22Rv1 (cell line): ENCODE measurements at regions not wholly inside any gene's neighbourhood (a gene's known extent, or its start where the extent isn't known, plus 50 kb on each side); places are given as distances from the start of the nearest gene placed in this dataset.
A peak's percentile ranks its signal among the peaks of the same experiment; 100 is the strongest.
"Not testable (repeated sequence)": the region's sequence is repeated elsewhere in the genome, so short reads cannot be mapped to it uniquely, and the experiment has no call there.

Experiments
- H3K27ac ChIP-seq: fragments of 450-650 bp; 2 replicates; pipeline ENCODE4 v1.5.1; 2017
- ZFX ChIP-seq: fragments of 450-650 bp; IDR thresholded peaks from 2 replicates; pipeline ENCODE4 v1.6.1; 2017; ENCODE audit warnings: antibody characterized with exemption, borderline replicate concordance
- TF ChIP-seq, protein P1 (sequence below): fragments of 450-650 bp; IDR thresholded peaks from 2 replicates; pipeline ENCODE4 v1.5.1; 2017; ENCODE audit warnings: mild to moderate bottlenecking

DNA sequence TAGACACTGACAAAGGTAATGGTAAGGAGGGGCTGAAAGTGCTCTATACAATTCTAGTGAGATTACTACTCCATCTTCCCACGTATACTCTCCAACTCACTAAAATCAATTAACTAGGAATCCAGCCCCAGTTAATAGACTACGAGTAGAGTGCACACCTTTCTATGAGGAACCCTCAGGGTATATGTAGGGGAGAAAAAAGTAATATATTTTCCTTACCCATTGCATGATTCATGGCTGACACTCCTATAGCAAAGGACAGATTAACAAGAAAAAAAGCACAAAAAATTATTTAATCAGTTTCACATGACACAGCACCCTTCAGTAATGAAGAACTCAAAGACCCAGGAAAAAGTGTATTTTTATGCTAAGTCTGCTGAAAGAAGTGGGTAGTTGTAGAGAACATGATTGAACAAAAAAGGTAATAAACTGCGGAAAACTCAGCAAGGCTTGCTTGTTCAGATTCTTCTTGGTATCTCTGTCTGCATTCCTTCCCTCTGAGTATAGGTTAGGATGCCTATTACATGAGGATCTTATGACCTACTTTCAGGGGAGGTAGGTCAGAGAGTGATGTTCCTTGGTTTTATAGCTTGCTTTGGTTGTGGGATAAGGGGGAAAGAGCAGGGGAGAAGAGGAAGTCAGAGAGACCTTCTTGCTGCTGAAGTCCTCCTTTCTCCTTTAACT, 342.0 kb upstream of the DLGAP1 start:
- H3K27ac ChIP-seq, result no peak overlapping the region
- TF ChIP-seq, protein P1, sequence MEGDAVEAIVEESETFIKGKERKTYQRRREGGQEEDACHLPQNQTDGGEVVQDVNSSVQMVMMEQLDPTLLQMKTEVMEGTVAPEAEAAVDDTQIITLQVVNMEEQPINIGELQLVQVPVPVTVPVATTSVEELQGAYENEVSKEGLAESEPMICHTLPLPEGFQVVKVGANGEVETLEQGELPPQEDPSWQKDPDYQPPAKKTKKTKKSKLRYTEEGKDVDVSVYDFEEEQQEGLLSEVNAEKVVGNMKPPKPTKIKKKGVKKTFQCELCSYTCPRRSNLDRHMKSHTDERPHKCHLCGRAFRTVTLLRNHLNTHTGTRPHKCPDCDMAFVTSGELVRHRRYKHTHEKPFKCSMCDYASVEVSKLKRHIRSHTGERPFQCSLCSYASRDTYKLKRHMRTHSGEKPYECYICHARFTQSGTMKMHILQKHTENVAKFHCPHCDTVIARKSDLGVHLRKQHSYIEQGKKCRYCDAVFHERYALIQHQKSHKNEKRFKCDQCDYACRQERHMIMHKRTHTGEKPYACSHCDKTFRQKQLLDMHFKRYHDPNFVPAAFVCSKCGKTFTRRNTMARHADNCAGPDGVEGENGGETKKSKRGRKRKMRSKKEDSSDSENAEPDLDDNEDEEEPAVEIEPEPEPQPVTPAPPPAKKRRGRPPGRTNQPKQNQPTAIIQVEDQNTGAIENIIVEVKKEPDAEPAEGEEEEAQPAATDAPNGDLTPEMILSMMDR, result no peak
- TF ChIP-seq ZFX, result no peak

DNA sequence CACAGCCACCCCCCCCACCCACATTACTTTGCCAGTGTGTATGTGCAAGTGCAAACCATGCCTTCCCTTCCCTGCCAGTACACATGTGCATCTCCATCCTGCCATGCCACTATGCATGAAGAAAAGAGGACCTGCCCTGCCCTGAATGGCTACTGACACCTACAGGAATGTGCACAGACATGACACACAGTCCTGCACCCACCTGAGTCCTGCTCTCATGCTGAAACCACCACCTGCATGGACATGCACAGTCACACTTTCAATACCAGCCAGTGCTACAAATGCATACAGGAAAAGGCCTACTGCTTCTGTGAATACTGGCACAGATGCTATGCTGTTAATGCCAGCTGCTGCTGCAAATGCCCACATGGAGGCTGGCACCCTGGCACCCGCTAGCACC, 334.4 kb upstream of the DLGAP1 start:
- no peak overlapping the region for H3K27ac ChIP-seq
- TF ChIP-seq, protein P1, result no peak
- no peak for TF ChIP-seq ZFX

DNA sequence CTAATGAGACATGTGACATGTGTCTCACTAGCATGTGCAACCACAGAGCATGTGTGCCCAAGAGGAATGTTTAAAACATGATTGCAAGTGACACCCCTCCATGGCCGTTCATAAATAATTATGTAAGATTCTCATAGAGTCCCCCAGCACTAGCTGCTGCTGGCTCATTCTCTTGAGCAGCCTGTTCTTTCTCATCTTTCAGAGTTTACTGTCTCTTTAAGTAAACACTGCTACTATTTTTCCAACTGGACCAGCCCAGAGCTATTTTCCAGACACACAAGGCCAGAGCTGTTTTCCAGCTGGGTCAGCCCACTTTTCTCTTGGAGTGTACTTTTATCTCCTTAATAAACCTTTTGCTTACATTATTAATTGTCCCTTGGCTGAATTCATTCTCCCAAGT, 326.8 kb upstream of the DLGAP1 start:
- TF ChIP-seq, protein P1, result no peak
- TF ChIP-seq ZFX, result no peak
- no peak overlapping the region for H3K27ac ChIP-seq

DNA sequence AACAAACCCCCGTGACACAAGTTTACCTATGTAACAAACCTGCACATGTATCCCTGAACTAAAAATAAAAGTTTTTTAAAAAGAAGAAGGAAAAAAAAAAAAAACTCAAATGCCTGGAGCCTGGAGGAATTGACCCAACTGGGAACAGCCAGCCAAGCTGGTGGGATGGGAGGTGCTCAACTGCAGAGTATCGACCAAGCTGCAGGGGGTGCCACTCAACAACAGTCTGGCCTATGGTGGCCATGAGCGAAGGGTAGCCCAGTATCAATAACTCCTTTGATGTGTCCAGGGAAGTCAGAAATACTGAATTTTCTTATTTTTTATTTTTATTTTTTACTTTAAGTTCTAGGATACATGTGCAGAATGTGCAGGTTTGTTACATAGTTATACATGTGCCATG, 310.3 kb upstream of the DLGAP1 start:
- no peak overlapping the region for H3K27ac ChIP-seq
- TF ChIP-seq, protein P1, result 0 out of 2 replicates have a peak, but pooled peaks have one; percentile 6
- no peak for TF ChIP-seq ZFX

DNA sequence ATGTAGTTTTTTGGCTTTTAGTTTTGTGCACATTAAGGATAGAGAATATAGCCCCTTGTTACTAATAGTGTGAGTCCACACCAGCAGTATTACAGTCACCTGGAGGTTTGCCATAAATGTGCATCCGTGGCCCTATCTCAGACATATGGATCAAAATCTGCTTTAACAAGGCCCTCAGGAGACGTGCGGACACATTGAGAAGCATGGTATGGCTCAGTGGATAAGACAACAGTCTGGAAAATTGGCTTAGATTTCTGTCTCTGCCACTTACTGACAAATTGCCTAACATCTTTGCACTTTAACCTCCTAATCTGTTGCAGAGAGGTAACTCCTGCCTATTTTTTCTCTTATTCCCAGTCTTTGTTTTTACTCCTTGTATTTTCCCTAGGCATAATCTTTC, 307.2 kb upstream of the DLGAP1 start:
- no peak overlapping the region for H3K27ac ChIP-seq
- no peak for TF ChIP-seq ZFX
- TF ChIP-seq, protein P1, result no peak

DNA sequence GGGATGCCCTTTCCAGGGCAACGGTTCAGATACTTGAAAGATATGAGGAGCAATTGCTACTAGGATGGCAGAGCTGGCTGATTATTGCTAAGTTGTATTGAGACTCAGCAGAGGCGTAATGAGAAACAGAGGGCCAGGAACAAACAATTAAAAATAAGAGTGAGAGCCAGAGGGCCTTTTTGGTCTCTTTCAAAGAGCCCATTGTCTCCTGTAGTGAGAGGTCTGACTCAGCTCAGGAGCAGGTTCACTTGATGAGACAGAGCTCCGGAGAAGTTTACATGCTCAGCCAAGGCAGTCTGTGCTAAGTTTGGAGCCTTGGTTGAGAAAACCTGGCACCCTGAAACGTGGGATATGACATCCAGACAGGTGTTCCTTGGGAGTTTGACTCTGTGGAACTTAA, 303.9 kb upstream of the DLGAP1 start:
- no peak overlapping the region for H3K27ac ChIP-seq
- TF ChIP-seq, protein P1, result no peak
- no peak for TF ChIP-seq ZFX

DNA sequence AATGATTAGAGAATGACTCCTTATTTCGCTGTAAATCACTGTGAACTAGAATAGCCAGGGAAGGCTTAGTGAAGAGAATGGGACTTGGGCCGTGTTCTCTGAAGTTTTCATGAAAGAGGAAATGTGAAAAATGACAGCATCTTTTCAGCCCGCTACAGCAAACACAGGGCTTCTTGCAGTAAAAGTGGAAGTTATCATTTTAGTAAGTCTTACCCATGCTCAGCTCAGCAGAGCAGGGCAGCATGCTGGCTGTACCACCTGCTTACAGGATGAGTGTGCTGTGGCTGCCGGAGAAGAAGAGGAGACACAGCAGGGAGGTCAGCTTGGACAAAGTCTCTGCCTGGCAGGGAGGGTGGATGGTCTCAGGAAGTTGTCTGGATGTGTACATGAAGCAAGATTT, 300.7 kb upstream of the DLGAP1 start:
- no peak for TF ChIP-seq ZFX
- TF ChIP-seq, protein P1, result no peak
- H3K27ac ChIP-seq, result no peak overlapping the region

DNA sequence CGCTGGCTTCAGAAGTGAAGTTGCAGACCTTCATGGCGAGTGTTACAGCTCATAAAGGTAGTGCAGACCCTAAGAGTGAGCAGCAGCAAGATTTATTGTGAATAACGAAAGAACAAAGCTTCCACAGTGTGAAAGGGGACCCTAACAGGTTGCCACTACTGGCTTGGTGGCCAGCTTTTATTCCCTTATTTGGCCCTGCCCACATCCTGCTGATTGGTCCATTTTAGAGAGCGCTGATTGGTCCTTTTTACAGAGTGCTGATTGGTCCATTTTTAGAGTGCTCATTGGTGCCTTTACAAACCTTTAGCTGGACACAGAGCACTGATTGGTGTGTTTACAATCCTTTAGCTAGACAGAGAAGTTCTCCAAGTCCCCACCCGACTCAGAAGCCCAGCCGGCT, 298.0 kb upstream of the DLGAP1 start:
- not testable (repeated sequence) for H3K27ac ChIP-seq
